ENCODE measurements at regions not wholly inside any gene's neighbourhood (a gene's known extent, or its start where the extent isn't known, plus 50 kb on each side); places are given as distances from the start of the nearest gene placed in this dataset.

DNA sequence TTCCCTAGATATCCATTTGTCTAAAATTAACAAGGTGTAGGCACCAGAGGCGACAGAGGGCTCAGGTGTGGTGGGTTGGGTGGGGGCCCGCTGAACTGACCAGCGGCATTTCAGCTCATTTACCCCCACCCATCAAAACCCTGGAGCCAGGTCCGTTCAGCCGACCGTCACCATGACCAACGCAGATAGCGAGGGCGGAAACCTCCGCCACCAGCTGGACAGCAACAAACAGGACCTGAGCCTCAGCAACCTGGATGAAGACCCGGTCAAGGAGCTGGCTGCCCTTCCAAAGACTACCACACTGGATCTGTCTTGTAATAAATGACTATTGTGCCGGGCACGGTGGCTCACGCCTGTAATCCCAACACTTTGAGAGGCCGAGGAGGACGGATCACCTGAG, 120.8 kb upstream of the LGSN start:
- no peak overlapping the region for H4K12ac ChIP-seq (ENCODE audit: low read depth, low read length)
- no peak overlapping the region for H2BK5ac ChIP-seq (ENCODE audit: low read depth, low read length, poor library complexity)
- no peak overlapping the region for H2BK12ac ChIP-seq (ENCODE audit: low read length)
- H3K18ac ChIP-seq (ENCODE audit: low read length), result no peak overlapping the region
- no CpG with 5 or more reads among the region's 16 CpGs for WGBS (ENCODE audit: extremely low coverage, insufficient coverage, insufficient read length)
- no peak overlapping the region for H3K4me3 ChIP-seq (ENCODE audit: low read depth, low read length)
- H3K4ac ChIP-seq (ENCODE audit: low read depth, low read length), result no peak overlapping the region
- H3K23ac ChIP-seq (ENCODE audit: low read length), result no peak overlapping the region
- H4K91ac ChIP-seq (ENCODE audit: low read depth, low read length), result no peak overlapping the region
- H3K27me3 ChIP-seq (ENCODE audit: insufficient read depth, low read length), result no peaks in the 10 kb centered on the region
- H2BK120ac ChIP-seq (ENCODE audit: insufficient read depth, low read length, poor library complexity), result no peak overlapping the region
- no peak overlapping the region for H4K8ac ChIP-seq (ENCODE audit: low read depth, low read length)
- peaks cover 7% of the 10 kb centered on the region for H3K9me3 ChIP-seq (ENCODE audit: insufficient read depth, low read depth, low read length)
- no peaks in the 10 kb centered on the region for H3K36me3 ChIP-seq (ENCODE audit: control insufficient read depth in 1 of 2, insufficient read depth in 2 of 2, low read length in 2 of 2)
- H3K4me1 ChIP-seq (ENCODE audit: control insufficient read depth in 1 of 2, insufficient read depth in 2 of 2, low read length in 2 of 2), result no peaks in the 10 kb centered on the region
- peak in 1 of 2 donors; percentile 35 for DNase-seq
- no peak overlapping the region for H3K27ac ChIP-seq (ENCODE audit: low read depth, low read length)
- no peak overlapping the region for H3K14ac ChIP-seq (ENCODE audit: low read length)
- no peaks in the 10 kb centered on the region for H3K79me2 ChIP-seq (ENCODE audit: control insufficient read depth, insufficient read depth, low read length, poor library complexity)
- no peaks in the 10 kb centered on the region for H3K79me1 ChIP-seq (ENCODE audit: low read length)
- no peak overlapping the region for H2AFZ ChIP-seq (ENCODE audit: insufficient read depth, low read length, poor library complexity)
- no peak overlapping the region for H3K4me2 ChIP-seq (ENCODE audit: low read length)
- H3K9ac ChIP-seq (ENCODE audit: low read length), result no peak overlapping the region
- no peak overlapping the region for H2AK5ac ChIP-seq (ENCODE audit: low read length)

DNA sequence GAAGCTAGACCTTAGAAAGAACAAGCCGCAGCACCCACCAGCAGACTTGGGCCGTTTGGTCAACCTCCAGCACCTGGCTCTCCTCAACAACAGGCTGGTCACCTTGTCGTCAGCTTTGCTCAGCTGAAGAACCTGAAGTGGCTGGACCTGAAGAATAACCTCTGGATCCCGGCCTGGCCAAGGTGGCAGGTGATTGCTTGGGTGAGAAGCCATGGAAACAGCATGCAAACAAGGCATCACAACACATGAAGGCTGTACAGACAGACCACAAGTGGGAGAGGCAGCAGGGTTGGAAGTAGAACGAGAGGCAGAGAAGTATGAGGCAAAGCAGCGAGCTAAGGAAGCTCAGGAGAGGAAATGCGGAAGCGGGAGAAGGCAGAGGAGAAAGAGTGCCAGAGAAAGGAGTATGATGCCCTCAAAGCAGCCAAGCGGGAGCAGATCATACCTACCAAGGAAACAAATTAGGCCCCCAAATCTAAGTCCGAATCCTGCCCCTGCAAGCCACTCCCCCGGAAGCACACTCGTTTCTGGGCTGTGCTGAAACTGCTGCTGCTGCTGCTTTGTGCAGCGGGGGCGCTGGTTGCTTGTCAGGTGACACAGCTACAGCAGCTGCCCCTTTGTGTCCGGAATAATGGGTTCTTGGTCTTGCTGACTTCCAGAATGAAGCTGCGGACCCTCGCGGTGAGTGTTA, 121.6 kb upstream of the LGSN start:
- no peaks in the 10 kb centered on the region for H3K79me1 ChIP-seq (ENCODE audit: low read length)
- H3K27me3 ChIP-seq (ENCODE audit: insufficient read depth, low read length), result no peaks in the 10 kb centered on the region
- H3K4me1 ChIP-seq (ENCODE audit: control insufficient read depth in 1 of 2, insufficient read depth in 2 of 2, low read length in 2 of 2), result no peaks in the 10 kb centered on the region
- H4K91ac ChIP-seq (ENCODE audit: low read depth, low read length), result no peak overlapping the region
- no peak overlapping the region for H3K9ac ChIP-seq (ENCODE audit: low read length)
- H2AFZ ChIP-seq (ENCODE audit: insufficient read depth, low read length, poor library complexity), result no peak overlapping the region
- H3K4ac ChIP-seq (ENCODE audit: low read depth, low read length), result no peak overlapping the region
- no peak overlapping the region for H3K18ac ChIP-seq (ENCODE audit: low read length)
- H3K79me2 ChIP-seq (ENCODE audit: control insufficient read depth, insufficient read depth, low read length, poor library complexity), result no peaks in the 10 kb centered on the region
- H3K23ac ChIP-seq (ENCODE audit: low read length), result no peak overlapping the region
- no CpG with 5 or more reads among the region's 18 CpGs for WGBS (ENCODE audit: extremely low coverage, insufficient coverage, insufficient read length)
- no peak overlapping the region for H2AK5ac ChIP-seq (ENCODE audit: low read length)
- no peak overlapping the region for H2BK5ac ChIP-seq (ENCODE audit: low read depth, low read length, poor library complexity)
- no peaks in the 10 kb centered on the region for H3K36me3 ChIP-seq (ENCODE audit: control insufficient read depth in 1 of 2, insufficient read depth in 2 of 2, low read length in 2 of 2)
- H2BK12ac ChIP-seq (ENCODE audit: low read length), result no peak overlapping the region
- DNase-seq, result peak; percentile 60 to 71
- H3K4me3 ChIP-seq (ENCODE audit: low read depth, low read length), result no peak overlapping the region
- no peak overlapping the region for H3K4me2 ChIP-seq (ENCODE audit: low read length)
- no peak overlapping the region for H4K8ac ChIP-seq (ENCODE audit: low read depth, low read length)
- H3K14ac ChIP-seq (ENCODE audit: low read length), result no peak overlapping the region
- H2BK120ac ChIP-seq (ENCODE audit: insufficient read depth, low read length, poor library complexity), result no peak overlapping the region
- H3K9me3 ChIP-seq (ENCODE audit: insufficient read depth, low read depth, low read length), result peaks cover 7% of the 10 kb centered on the region
- H4K12ac ChIP-seq (ENCODE audit: low read depth, low read length), result no peak overlapping the region
- H3K27ac ChIP-seq (ENCODE audit: low read depth, low read length), result no peak overlapping the region

DNA sequence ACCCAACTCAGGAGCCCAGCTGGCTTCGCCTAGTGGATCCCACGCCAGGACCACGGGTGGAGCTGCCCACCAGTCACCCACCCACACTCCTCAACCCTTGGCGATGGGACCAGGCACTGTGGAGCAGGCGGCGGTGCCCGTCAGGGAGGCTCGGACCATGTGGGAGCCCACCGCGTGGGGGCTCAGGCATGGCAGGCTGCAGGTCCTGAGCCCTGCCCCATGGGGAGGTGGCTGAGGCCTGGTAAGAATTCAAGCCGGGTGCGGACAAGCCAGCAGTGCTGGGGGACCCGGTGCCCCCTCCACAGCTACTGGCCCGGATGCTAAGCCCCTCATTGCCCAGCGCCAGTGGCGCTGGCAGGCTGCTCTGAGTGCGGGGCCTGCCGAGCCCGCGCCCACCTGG, 123.1 kb upstream of the LGSN start:
- no peak overlapping the region for H3K4me2 ChIP-seq (ENCODE audit: low read length)
- H4K91ac ChIP-seq (ENCODE audit: low read depth, low read length), result no peak overlapping the region
- no peak overlapping the region for H2BK12ac ChIP-seq (ENCODE audit: low read length)
- no peak overlapping the region for H2BK120ac ChIP-seq (ENCODE audit: insufficient read depth, low read length, poor library complexity)
- no peak overlapping the region for H3K14ac ChIP-seq (ENCODE audit: low read length)
- H3K9me3 ChIP-seq (ENCODE audit: insufficient read depth, low read depth, low read length), result peaks cover 7% of the 10 kb centered on the region
- no peaks in the 10 kb centered on the region for H3K36me3 ChIP-seq (ENCODE audit: control insufficient read depth in 1 of 2, insufficient read depth in 2 of 2, low read length in 2 of 2)
- DNase-seq, result no peak
- H3K9ac ChIP-seq (ENCODE audit: low read length), result no peak overlapping the region
- no CpG with 5 or more reads among the region's 20 CpGs for WGBS (ENCODE audit: extremely low coverage, insufficient coverage, insufficient read length)
- no peak overlapping the region for H4K12ac ChIP-seq (ENCODE audit: low read depth, low read length)
- no peaks in the 10 kb centered on the region for H3K4me1 ChIP-seq (ENCODE audit: control insufficient read depth in 1 of 2, insufficient read depth in 2 of 2, low read length in 2 of 2)
- no peaks in the 10 kb centered on the region for H3K79me1 ChIP-seq (ENCODE audit: low read length)
- no peak overlapping the region for H3K27ac ChIP-seq (ENCODE audit: low read depth, low read length)
- no peak overlapping the region for H2AK5ac ChIP-seq (ENCODE audit: low read length)
- H3K4ac ChIP-seq (ENCODE audit: low read depth, low read length), result no peak overlapping the region
- H3K27me3 ChIP-seq (ENCODE audit: insufficient read depth, low read length), result no peaks in the 10 kb centered on the region
- H3K18ac ChIP-seq (ENCODE audit: low read length), result no peak overlapping the region
- H3K4me3 ChIP-seq (ENCODE audit: low read depth, low read length), result no peak overlapping the region
- no peak overlapping the region for H3K23ac ChIP-seq (ENCODE audit: low read length)
- H2BK5ac ChIP-seq (ENCODE audit: low read depth, low read length, poor library complexity), result no peak overlapping the region
- H3K79me2 ChIP-seq (ENCODE audit: control insufficient read depth, insufficient read depth, low read length, poor library complexity), result no peaks in the 10 kb centered on the region
- H4K8ac ChIP-seq (ENCODE audit: low read depth, low read length), result no peak overlapping the region
- H2AFZ ChIP-seq (ENCODE audit: insufficient read depth, low read length, poor library complexity), result no peak overlapping the region

DNA sequence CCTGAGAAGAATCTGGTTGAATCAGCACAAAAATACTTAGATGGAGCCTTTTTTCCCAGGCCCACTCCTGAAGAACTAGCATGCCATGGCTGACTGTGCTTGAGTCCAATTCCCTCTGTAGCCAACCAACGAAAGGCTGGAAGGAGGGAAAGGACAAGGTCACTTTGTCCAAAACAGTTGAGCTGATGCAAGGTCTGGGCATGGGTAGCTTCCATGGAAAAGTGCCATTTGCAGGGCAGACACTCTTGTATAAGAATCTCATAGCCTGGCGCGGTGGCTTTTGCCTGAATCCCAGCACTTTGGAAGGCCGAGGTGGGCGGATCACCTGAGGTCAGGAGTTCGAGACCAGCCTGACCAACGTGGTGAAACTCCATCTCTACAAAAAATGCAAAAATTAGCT, 125.0 kb upstream of the LGSN start:
- H3K14ac ChIP-seq (ENCODE audit: low read length), result no peak overlapping the region
- no peak overlapping the region for H3K4me2 ChIP-seq (ENCODE audit: low read length)
- H3K4me1 ChIP-seq (ENCODE audit: control insufficient read depth in 1 of 2, insufficient read depth in 2 of 2, low read length in 2 of 2), result no peaks in the 10 kb centered on the region
- H3K79me2 ChIP-seq (ENCODE audit: control insufficient read depth, insufficient read depth, low read length, poor library complexity), result no peaks in the 10 kb centered on the region
- no peak overlapping the region for H2BK5ac ChIP-seq (ENCODE audit: low read depth, low read length, poor library complexity)
- H2AK5ac ChIP-seq (ENCODE audit: low read length), result no peak overlapping the region
- H3K4me3 ChIP-seq (ENCODE audit: low read depth, low read length), result no peak overlapping the region
- peaks cover 7% of the 10 kb centered on the region for H3K9me3 ChIP-seq (ENCODE audit: insufficient read depth, low read depth, low read length)
- H2BK120ac ChIP-seq (ENCODE audit: insufficient read depth, low read length, poor library complexity), result no peak overlapping the region
- no peaks in the 10 kb centered on the region for H3K27me3 ChIP-seq (ENCODE audit: insufficient read depth, low read length)
- no peak overlapping the region for H3K18ac ChIP-seq (ENCODE audit: low read length)
- no peak overlapping the region for H4K8ac ChIP-seq (ENCODE audit: low read depth, low read length)
- DNase-seq, result no peak
- WGBS (ENCODE audit: extremely low coverage, insufficient coverage, insufficient read length), result no CpG with 5 or more reads among the region's 7 CpGs
- H4K91ac ChIP-seq (ENCODE audit: low read depth, low read length), result no peak overlapping the region
- H2BK12ac ChIP-seq (ENCODE audit: low read length), result no peak overlapping the region
- H3K9ac ChIP-seq (ENCODE audit: low read length), result no peak overlapping the region
- no peak overlapping the region for H3K27ac ChIP-seq (ENCODE audit: low read depth, low read length)
- no peak overlapping the region for H3K23ac ChIP-seq (ENCODE audit: low read length)
- H4K12ac ChIP-seq (ENCODE audit: low read depth, low read length), result no peak overlapping the region
- no peaks in the 10 kb centered on the region for H3K36me3 ChIP-seq (ENCODE audit: control insufficient read depth in 1 of 2, insufficient read depth in 2 of 2, low read length in 2 of 2)
- no peak overlapping the region for H3K4ac ChIP-seq (ENCODE audit: low read depth, low read length)
- H3K79me1 ChIP-seq (ENCODE audit: low read length), result no peaks in the 10 kb centered on the region
- H2AFZ ChIP-seq (ENCODE audit: insufficient read depth, low read length, poor library complexity), result no peak overlapping the region

Data from trophoblast cell (in vitro differentiated cells and primary cell).